GM23338 (cell line): ENCODE measurements at regions not wholly inside any gene's neighbourhood (a gene's known extent, or its start where the extent isn't known, plus 50 kb on each side); places are given as distances from the start of the nearest gene placed in this dataset. TPM values are rescaled to one million over a fixed set of nuclear protein-coding genes. Genes with fewer than 3 reads are reported as not detected.
"Not testable (repeated sequence)": the region's sequence is repeated elsewhere in the genome, so short reads cannot be mapped to it uniquely, and the experiment has no call there.

Source experiments
- ATAC-seq: fragments of 200-7000 bp; cut with Tn5 transposase; 3 replicates; pipeline ENCODE4 v1.9.1; 2020
- DNase-seq: peaks from one replicate; pipeline ENCODE4 v3.0.0-alpha.2; 2015; ENCODE audit warnings: low spot score
- H2AFZ ChIP-seq: fragments of 200-600 bp; sonication (generic); 2 replicates; pipeline ENCODE4 v1.8.0; 2016; ENCODE audit warnings: antibody characterized with exemption, mild to moderate bottlenecking, moderate library complexity
- H3F3A ChIP-seq: fragments of 200-600 bp; sonication (generic); replicated peaks from 2 replicates; pipeline ENCODE4 v1.8.0; 2017; ENCODE audit warnings: antibody characterized with exemption, mixed run types, low read depth
- H3K27ac ChIP-seq: fragments of 200-600 bp; sonication (generic); 2 replicates; pipeline ENCODE4 v1.6.1; 2016; ENCODE audit warnings: low read depth
- H3K27me3 ChIP-seq: fragments of 200-600 bp; sonication (generic); 2 replicates; pipeline ENCODE4 v1.8.0; 2016; ENCODE audit warnings: mild to moderate bottlenecking, mixed run types, moderate library complexity; ENCODE audit not compliant: insufficient read depth
- H3K36me3 ChIP-seq: fragments of 200-600 bp; sonication (generic); 2 replicates; pipeline ENCODE4 v1.8.0; 2016; ENCODE audit warnings: mild to moderate bottlenecking; ENCODE audit not compliant: insufficient read depth
- H3K4me1 ChIP-seq: fragments of 200-600 bp; sonication (generic); 2 replicates; pipeline ENCODE4 v1.8.0; 2016; ENCODE audit warnings: mild to moderate bottlenecking, moderate library complexity; ENCODE audit not compliant: insufficient read depth
- H3K4me2 ChIP-seq: fragments of 200-600 bp; sonication (generic); 2 replicates; pipeline ENCODE4 v1.7.1; 2017; ENCODE audit warnings: mixed run types
- H3K4me3 ChIP-seq: fragments of 200-600 bp; sonication (generic); 2 replicates; pipeline ENCODE4 v1.6.1; 2016; ENCODE audit warnings: mixed run types
- H3K79me2 ChIP-seq: fragments of 200-600 bp; sonication (generic); replicated peaks from 2 replicates; pipeline ENCODE4 v1.8.0; 2017; ENCODE audit warnings: mild to moderate bottlenecking; ENCODE audit not compliant: insufficient read depth
- H3K9me2 ChIP-seq: fragments of 200-600 bp; sonication (generic); 2 replicates; pipeline ENCODE4 v1.8.0; 2017; ENCODE audit not compliant: insufficient read depth
- H4K20me1 ChIP-seq: fragments of 200-600 bp; sonication (generic); replicated peaks from 2 replicates; pipeline ENCODE4 v1.8.0; 2017; ENCODE audit warnings: mild to moderate bottlenecking; ENCODE audit not compliant: insufficient read depth
- H3K27ac Mint-ChIP-seq: 2 replicates; pipeline ENCODE4 v1.8.0; 2020; ENCODE audit warnings: inconsistent platforms, mild to moderate bottlenecking, moderate library complexity, mixed read lengths
- H3K27me3 Mint-ChIP-seq: 3 replicates; pipeline ENCODE4 v1.8.0; 2022; ENCODE audit warnings: low read depth, mild to moderate bottlenecking, moderate library complexity, mixed read lengths, inconsistent platforms; ENCODE audit not compliant: insufficient read depth, poor library complexity
- H3K36me3 Mint-ChIP-seq: 3 replicates; pipeline ENCODE4 v1.8.0; 2021; ENCODE audit warnings: low read depth, mild to moderate bottlenecking, inconsistent platforms, moderate library complexity, mixed read lengths
- H3K4me1 Mint-ChIP-seq: 3 replicates; pipeline ENCODE4 v1.8.0; 2020; ENCODE audit warnings: mild to moderate bottlenecking, inconsistent platforms, mixed read lengths
- H3K4me3 Mint-ChIP-seq: 3 replicates; pipeline ENCODE4 v1.8.0; 2021; ENCODE audit warnings: moderate library complexity, mild to moderate bottlenecking, inconsistent platforms, mixed read lengths
- H3K9me3 Mint-ChIP-seq: 3 replicates; pipeline ENCODE4 v1.8.0; 2020; ENCODE audit warnings: moderate library complexity, mild to moderate bottlenecking, inconsistent platforms, mixed read lengths
- microRNA-seq: library from miRNA; unstranded; fragments of <30 nt; microRNA quantifications from one replicate; pipeline ENCODE4, GENCODE V29; 2017
- small RNA-seq: library from RNA; depleted of rRNA; stranded (forward); fragments of <200 nt; gene quantifications from one replicate; pipeline ENCODE3, GENCODE V24; 2014; ENCODE audit warnings: low replicate concordance

GRCh38 chr7:63691408-63691807 lies 307.2 kb upstream of the ZNF722 start:
- DNase-seq, H3K27ac Mint-ChIP-seq, H3K9me2 ChIP-seq, H4K20me1 ChIP-seq, ATAC-seq, H3K4me2 ChIP-seq, H3K27me3 Mint-ChIP-seq, H3K4me1 Mint-ChIP-seq, H3K4me1 ChIP-seq, H3F3A ChIP-seq, H3K4me3 Mint-ChIP-seq, H3K36me3 ChIP-seq, H3K4me3 ChIP-seq, H3K36me3 Mint-ChIP-seq, H3K27ac ChIP-seq, H3K79me2 ChIP-seq, H3K27me3 ChIP-seq, H2AFZ ChIP-seq: not testable (repeated sequence)
- peaks cover 10% of the 10 kb centered on the region for H3K9me3 Mint-ChIP-seq

GRCh38 chr7:63694296-63694695 lies 304.4 kb upstream of the ZNF722 start:
- H3K9me3 Mint-ChIP-seq, H3K79me2 ChIP-seq, DNase-seq, H3K4me1 Mint-ChIP-seq, ATAC-seq, H3K4me2 ChIP-seq, H3K27me3 ChIP-seq, H3K36me3 Mint-ChIP-seq, H3K27me3 Mint-ChIP-seq, H2AFZ ChIP-seq, H3K4me3 ChIP-seq, H3K36me3 ChIP-seq, H3F3A ChIP-seq, H3K4me1 ChIP-seq, H3K4me3 Mint-ChIP-seq, H3K27ac ChIP-seq, H4K20me1 ChIP-seq, H3K27ac Mint-ChIP-seq, H3K9me2 ChIP-seq: not testable (repeated sequence)

Small RNA genes lying in the stretch of these regions (microRNA-seq; reads per million reads assigned to microRNA genes)
- gene MIR4283-2 = not detected

Small RNA genes lying in the stretch of these regions (small RNA-seq; reads per million reads assigned to genes)
- gene MIR4283-2 = not detected
